Inflammatory macrophage (primary cell): ENCODE measurements at regions not wholly inside any gene's neighbourhood (a gene's known extent, or its start where the extent isn't known, plus 50 kb on each side); places are given as distances from the start of the nearest gene placed in this dataset.

Source experiments
- DNase-seq, 2 donors: peaks; one replicate each; pipeline ENCODE4 v3.0.0-alpha.2; 2020 to 2022

DNA sequence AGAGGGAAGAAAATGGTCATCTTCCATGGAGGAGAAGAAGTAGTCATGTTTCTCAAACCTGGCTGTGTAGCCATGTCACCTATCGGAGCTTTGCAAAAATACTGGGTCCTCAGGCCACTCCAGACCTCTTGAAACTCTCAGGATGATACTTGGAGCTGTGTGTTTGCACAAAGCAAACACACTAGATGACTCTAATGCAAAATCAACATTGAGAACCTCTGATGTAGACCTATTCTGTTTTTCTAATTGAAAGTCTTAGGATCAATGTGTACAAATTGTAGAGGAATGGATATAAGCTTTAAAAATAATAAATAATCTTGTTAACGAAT, 444.3 kb downstream of the RND3 start:
- DNase-seq, result no peak

DNA sequence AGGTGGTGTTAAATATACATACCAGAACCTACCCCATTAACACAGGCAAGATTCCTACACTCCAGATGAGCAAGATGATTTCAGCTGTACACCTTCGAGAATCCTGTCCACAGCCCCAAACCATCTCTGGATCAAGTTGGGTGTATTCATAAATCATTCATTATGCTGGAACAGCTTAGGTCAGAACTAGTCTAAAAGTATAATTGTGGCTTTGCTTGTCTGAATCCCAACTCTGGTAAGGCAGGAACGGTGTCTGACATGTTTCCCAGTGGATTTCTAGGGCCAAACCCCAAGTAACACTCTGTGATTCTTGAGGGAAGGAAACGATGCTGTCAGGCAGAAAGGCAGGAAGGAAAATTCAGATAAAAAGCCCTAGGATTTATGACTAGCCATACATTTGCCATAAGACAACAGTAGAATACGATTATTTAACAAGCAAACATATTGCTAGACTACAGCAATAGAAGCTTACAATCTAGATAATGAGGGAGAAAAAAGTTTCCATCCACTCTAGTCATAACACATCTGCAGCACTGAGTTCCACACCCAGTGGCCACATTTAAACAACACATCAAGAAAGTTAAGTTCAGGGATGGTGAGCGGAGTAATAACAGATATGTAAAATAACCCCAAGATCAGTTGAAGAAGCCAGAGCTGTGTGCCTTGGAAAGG, 444.8 kb downstream of the RND3 start:
- no peak for DNase-seq

DNA sequence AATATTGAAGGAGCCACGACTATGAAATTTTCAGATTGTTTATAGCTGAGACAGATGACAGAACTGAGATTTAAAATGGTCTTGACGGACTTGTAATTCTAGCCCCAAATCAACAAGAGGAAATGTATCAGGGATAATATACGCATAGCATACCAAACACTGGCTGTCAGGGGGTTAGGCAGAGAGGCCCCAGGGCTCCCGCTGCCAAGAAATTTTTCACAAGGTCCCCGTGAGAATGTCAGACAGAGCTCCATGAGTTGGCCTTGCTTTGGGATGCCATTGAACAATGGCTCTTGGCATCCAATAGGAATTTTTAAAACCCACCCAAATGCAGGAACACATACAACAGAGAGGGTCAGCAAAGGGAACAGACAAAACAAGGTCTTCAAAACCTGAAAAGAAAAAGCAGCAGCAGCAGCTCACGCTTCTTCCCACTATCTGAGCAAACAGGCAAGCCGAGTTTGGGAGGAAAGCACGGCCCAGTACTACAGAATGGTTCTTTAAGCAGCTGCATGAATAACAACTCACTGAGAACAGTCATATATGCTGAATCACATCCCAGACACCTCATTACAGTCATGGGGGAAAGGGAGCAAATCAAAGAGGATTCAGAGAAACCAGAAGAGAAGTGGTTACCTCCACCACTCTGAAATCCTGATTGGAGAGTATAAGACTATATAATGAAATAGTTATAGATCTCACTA, 445.6 kb downstream of the RND3 start:
- no peak for DNase-seq

DNA sequence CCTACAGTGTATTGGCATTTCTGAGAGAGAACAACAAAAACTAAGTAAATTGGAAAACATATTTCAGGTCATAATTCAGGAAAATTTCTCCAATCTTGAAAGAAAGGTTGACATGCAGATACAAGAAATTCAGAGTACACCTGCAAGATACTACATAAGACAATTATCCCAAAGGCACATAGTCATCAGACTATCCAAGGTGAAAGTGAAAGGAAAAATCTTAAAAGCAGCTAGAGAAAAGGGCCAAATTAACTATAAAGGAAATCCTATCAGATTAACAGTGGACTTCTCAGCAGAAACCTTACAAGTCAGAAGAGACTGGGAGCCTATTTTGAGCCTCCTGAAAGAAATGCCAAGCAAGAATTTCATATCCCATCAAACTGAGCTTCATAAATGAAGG, 449.0 kb upstream of the MMADHC start:
- no peak for DNase-seq

DNA sequence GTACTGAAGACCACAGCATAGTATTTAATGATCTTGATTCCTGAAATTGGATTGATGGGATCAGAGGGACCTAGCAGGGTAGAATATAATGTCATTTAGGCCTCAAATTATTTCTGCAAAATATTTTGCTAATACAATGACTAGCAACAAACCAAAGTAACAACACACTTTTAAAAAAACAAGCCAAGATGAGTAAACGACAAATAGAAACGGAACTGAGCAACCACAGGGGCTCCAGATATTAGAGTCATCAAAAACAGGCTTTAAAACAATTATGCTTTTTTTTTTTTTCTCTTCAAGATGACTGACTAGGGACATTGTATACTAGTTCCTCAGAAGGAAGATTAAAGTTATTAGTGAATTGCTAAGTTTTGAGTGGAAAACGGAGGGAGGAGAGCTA, 447.1 kb upstream of the MMADHC start:
- no peak for DNase-seq

DNA sequence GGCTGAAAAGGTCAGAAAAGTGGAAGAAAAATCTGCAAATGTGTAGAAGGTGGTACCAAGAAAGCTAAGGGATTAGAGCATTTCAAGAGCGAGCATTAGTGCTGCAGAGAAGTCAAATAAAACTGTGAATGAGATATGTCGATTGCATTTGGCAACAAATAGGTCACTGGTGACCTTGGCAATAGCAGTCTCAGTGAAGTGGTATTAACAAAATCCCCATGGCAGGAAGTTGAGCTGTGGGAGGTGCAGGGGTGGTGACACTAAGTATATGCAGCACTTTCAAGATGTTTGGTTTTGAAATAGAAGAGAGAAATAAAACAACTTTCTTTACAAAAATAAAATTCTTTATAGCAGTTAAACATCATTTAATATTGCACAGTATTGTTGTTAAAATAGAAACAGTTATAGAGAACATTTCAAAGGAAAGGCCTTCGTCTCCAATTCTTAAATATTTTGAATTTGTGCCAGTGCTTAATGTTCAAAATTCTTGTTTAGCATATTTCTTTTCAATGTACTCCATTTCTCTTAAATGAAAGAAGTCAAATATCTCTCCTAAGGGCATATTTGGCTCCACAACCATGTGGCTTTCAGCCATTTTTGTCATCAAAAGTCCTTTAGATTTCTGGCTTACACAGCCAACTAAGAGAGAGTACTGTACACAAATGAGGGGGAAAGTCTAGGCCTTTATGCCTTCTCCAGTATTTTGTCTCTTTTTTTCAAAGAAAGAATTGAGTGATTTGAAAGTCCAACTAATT, 443.0 kb upstream of the MMADHC start:
- no peak for DNase-seq

DNA sequence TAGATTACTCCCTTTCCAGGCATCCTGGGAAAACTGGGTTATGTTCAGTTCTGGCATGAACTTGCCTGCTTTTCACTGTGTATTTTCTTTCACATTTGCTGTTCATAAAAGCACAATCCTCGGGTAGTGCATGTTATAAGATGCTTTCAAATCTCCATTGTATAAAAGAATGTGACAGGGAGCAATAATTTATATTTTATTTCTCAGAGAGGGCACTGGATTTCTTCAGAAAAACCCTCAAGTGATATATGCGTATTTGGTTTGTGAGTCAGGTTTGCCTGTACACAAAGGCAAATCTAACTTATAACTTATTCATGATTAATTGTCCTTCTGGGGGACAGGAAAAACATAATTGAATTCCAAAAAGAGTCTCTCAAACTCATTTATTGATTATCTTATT, 440.7 kb upstream of the MMADHC start:
- no peak for DNase-seq

DNA sequence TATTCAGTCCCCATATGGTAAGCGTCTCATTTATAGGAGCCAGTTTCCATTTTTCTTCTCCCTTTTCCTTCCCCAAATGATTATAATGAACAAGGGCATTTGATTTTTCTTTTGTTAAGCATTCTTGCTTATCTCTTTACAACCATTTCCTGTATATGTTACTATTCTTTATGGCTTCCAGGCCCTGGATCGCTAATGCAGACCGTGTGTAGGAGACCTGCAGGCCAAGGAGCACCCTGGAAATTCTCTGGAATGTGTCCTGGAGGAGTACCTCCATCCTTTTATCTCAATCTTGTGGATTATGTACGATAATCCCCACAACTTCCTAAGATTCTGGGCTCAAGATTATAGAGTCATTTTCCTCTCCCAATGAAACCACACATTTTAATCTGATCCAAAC, 439.6 kb upstream of the MMADHC start:
- DNase-seq, result no peak

DNA sequence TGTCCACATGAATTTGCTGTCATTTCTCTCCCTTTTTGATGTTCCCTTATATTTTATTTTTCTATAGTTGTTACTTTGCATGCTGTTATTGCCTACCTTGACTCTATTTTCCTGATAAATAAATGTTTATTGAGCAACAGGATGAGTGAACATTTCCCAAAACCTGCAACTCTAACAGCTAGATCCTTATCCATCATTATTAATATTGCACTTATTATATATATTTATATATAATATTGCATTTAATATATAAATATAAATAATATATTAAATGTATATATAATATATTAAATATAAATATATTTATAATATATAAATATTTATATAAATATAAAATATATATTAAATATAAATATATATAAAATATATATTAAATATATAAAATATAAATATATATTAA, 436.1 kb upstream of the MMADHC start:
- no peak for DNase-seq

DNA sequence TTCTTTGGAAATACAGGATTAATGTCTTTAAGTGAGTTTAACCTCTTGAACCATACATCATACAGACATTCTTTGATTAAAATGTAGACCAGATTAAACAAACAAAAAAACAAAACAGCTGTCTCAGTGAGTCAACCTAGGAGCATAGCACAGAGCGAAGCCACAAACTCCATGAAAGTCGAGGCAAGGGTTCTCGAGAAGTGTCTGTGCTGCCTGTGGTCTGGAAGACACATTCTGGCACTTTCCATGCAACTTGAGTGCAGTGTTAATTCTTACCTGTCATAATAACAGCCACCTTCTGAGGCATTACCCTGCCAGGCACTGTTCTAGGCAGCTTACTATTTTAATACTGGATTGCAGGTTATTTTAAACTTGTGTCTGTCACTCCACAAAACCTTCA, 435.5 kb upstream of the MMADHC start:
- DNase-seq, result no peak

DNA sequence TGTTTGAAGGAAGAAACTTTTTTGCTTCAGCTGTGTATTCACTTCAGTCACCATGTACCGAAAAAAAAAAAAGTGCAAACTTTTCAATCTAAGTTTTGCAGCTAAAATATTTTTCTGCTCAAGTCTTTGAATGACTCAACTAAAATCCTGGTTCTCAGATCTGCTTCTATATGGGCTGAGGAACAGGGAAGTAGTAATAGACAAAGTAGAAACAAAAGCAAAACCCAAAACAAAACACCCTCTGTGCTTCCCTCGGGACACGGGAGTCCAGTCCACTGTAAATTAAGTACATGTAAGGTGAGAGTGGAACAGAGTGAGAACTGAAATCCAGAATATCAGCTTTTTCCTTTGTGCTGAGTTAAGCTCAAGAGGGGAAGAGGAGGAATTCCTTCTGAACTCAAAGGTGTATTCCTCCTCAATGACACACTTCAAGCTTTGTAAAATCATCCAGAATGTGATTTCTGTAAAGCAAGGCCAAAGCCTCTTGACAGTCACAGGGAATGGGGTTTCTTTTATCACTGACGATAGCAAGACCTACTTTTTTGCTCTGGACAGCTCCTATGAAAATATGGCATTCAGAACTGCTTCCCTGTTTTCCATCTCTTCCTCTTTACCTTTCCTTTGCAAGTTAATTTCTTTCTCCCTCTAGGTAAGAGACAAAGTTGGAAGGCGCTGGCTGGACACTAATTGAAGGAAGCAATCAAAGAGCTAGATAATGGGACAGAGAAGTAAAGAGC, 433.5 kb upstream of the MMADHC start:
- DNase-seq, result no peak

DNA sequence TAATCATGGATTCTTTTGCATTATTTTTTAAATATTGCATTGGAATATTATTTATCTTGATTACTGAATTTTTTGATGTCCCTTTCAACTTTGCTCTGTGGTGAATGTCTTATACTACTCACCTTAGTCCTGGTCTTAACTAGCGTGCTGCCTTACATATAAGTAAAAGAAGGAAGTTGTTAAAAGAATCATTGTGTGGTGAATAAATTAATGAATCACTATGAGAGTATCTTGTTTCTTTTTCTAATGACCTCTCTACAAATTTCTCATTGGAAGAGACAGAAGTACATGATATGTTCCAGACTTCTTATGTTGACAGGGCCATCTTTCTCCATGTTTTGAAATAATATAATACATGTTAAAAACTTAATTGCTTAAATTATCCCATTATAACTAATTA, 432.6 kb upstream of the MMADHC start:
- no peak for DNase-seq

DNA sequence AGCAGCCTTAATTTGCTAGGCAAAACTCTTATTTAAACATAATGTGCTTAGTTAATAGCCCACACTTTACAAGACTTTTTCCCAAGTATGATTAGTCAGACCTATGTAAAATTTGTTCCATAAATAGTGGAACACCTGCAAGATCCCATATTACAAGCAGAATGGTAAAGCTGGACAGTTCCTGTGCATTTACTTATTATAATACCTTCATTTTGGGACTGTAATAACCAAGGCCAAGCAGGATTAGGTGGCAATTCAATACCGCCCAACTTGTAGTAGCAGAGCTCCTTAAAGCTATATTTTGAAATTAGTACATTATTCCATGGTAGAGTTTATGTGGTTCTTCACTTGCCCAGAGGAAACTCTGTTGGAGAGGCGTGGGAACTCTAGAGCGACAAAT, 431.5 kb upstream of the MMADHC start:
- DNase-seq, result no peak

DNA sequence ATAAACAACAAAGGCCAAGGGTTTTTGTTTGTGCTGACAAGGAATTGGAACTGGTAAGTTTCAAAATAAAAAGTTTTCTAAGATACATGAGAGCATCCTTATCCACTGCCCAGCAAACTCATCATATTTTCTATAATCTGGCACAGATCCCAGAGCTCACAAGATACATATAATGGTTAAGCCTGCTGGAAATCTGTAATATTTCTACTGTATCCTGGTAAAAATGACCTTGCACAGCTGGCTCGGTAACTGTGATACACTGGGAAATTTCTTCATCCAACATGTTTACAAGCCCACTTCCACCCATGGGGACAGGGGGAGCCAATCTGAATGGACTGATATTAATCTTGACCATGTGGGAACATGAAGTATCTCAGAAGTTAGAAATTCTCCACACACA, 425.4 kb upstream of the MMADHC start:
- DNase-seq, result no peak

DNA sequence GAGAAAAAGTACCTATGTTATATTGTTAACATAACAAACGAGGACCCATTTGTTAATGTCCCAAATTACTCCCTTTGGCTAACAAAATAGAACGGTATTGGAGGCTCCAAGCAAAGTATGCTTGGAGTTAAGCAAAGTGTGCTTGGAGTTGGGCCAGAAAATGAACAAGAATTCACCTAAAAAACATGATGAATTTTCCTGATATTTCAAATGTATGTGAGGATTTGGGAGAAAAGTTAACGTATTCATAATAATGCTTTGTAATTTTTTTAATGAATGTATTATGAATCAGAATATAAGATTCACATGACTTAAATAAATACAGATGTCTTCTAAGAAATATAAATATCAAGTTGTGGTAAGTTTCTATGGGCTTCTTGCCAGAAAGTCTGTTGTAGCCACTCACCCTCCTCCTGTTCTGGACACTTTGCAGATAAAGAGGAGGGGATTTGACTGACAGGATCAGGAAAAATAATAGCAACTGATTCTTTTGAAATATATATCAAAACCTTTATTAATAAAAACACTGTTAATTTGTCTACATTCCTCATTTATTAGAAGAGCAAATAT, 423.7 kb upstream of the MMADHC start:
- no peak for DNase-seq

DNA sequence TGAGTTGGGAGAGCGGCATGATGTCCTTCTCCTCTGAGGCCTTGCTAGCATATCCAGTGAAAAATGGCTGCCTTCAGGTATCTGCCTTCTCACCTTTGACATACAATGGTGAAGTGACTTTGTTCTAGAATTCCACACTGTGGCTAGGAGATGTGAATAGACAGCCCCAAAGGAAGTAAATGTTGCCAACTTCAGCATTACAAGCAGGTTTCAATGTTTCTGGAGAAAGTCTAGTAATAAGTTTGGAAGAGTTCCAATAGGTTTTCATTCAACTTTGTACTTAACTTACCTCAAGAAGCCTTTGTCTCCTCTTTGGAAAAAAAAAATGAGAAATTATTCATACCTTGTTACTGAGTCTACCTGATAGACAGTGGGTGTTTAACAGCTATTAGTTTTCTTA, 421.3 kb upstream of the MMADHC start:
- DNase-seq, result no peak

DNA sequence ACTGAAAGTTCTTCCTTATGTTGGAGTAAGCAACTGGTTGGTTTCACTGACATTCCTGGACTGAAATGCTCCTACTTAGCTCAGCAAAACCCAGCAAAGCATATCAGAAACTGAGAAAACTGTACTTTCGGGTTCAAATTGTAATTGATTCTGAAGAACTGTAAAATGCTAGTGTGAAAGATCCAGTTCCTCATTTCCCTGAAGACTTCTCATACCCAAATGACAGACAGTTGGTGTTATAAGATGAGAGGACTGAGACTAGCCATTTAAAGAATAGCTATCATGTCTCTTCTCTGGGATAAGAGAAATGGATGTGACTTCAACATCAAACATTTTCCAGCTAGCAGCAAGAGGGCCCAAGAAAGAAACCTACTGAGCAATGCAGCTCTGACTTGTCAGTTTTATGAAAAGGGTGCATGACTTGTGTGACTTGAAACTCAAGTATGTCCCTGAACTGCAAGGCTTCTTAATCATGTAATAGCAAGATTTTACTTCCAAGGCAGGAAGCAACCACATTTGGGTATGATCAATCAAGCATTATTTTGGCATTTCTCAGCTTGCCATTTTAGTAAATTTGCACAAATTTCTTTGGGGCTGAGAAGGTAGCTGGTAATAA, 420.3 kb upstream of the MMADHC start:
- no peak for DNase-seq

DNA sequence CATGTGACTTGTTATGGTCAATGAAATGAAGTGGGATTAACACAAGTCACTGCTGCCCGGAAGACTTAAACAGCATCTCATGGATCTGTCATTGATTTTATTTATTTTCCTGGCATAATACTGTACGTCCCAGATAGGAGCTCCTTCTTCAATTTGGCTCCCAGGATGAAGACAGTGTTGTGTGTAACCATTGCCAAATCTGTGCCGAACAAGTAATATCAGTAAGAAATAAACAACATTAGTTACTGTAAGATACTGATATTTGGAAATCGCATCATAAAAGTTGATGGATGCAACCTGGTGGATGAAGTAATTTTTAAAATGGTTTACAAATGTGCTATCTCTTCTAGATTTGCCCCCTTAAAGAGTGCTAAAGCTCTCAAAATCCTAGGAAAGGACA, 419.0 kb upstream of the MMADHC start:
- DNase-seq, result no peak

DNA sequence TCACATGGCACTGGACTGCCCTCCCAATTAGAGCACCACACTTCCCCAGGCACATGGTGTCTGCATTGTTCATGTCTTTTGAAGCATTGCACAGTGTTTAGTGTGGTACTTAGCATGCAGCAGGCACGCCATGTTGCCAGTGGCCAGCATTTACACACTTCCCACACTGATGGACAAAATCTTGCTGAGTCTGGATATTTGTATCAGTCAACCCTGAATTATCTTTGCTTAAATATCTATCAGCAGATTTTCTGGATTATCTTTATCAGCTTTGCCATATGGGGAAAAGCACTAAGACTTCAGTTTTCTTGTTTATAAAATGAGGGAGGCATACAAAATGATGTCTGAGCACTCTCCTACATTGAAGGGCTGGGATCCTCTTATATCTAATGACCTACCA, 416.0 kb upstream of the MMADHC start:
- DNase-seq, result no peak

DNA sequence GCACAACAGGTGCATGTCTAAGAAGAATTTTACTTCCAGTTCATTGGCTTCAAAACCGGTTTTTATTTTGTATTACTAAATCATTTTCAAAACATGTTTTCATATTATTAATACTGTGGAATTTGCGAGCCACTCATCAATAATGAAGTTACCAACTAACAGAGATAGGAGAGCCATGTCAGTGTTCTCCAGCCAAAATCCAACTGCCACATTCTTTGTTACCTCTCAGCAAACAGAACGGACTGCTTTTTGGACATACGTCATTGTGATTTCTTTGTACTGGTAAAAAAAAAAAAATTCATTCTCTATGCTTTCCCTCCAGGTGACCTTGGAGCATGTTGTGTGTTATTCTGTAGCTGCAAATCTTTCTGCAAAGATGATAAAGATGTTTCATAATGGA, 414.2 kb upstream of the MMADHC start:
- DNase-seq, result no peak

DNA sequence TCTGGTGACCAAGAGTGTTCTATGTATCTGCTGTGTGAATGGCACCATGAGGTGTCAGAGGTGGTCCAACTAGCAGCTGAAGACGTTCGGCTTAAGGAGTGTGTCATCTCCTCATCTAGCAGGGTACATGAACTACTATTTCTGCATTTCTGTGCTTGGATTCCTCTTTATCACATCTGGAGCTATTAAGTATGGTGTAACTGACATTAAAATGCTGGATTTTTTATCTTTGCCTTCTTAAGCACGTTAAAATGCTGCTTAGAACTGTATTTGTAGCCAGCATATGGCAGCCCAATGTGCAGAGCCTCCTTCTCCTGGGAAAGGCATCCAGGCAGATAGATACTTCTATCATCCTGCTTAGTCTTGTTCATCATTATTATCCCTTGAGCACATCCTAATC, 409.3 kb upstream of the MMADHC start:
- no peak for DNase-seq

DNA sequence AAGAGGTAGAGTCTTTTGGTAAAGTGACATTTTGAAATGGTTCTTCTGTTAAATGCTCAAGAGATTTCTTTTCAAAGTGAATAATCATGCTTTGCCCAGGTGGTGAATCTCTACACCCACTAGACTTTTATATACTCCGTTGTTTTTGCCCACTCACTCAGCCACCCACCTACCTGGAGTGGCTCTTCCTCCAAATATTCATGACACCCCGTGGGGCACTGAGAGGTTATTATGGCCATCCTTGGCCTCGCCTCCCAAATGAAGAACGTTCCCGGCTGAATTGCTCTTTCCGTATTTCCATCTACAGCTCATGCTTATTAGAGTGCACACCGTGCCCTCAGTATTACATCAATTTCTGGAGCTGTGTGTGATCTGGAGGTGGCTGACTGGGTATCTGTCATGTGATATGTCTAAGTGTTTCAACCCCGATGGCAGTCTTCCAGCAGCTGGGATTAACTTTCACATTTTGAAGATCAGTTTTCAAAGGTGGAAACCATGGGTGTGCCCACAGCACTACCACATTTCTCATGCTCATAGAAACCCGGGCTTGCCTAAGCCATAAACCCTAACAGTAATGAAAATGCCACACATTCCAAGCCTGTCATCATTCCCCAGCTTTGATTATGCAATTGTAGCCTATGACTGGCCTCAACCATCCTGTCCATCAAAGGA, 406.6 kb upstream of the MMADHC start:
- no peak for DNase-seq
